Activated B cell treated with CpG ODN at 0.5 μM for 24 hours (primary cell): ENCODE measurements at regions not wholly inside any gene's neighbourhood (a gene's known extent, or its start where the extent isn't known, plus 50 kb on each side); places are given as distances from the start of the nearest gene placed in this dataset.

Source experiments
- ATAC-seq: fragments of 200-7000 bp; cut with Tn5 transposase; one replicate; pipeline ENCODE4 v1.10.0; 2021; ENCODE audit warnings: low read depth, mild to moderate bottlenecking, moderate library complexity
- CTCF ChIA-PET: fragments of 350-600 bp; sonication (Branson Sonifier 250); formaldehyde crosslinking; loops from one replicate; lab custom pipeline; 2021; ENCODE audit warnings: antibody characterized with exemption; lab: Charles Lee
- POLR2A ChIA-PET: fragments of 350-600 bp; sonication (Branson Sonifier 250); formaldehyde crosslinking; loops from one replicate; lab custom pipeline; 2021; ENCODE audit warnings: antibody characterized with exemption; lab: Charles Lee
- DNase-seq: peaks from one replicate; pipeline ENCODE4 v3.0.0; 2022
- H3K27ac Mint-ChIP-seq: one replicate; pipeline ENCODE4 v1.8.0; 2020; ENCODE audit warnings: mixed read lengths
- H3K27me3 Mint-ChIP-seq: one replicate; pipeline ENCODE4 v1.8.0; 2021; ENCODE audit warnings: mixed read lengths
- H3K36me3 Mint-ChIP-seq: one replicate; pipeline ENCODE4 v1.8.0; 2021; ENCODE audit warnings: low read depth, mixed read lengths
- H3K4me1 Mint-ChIP-seq: one replicate; pipeline ENCODE4 v1.8.0; 2021; ENCODE audit warnings: mixed read lengths
- H3K4me3 Mint-ChIP-seq: one replicate; pipeline ENCODE4 v1.8.0; 2020; ENCODE audit warnings: mild to moderate bottlenecking, mixed read lengths
- H3K9me3 Mint-ChIP-seq: one replicate; pipeline ENCODE4 v1.8.0; 2020; ENCODE audit warnings: mixed read lengths
- intact Hi-C: fragments of 100-400 bp; cut with micrococcal nuclease; formaldehyde crosslinking; loops from one replicate; pipeline ENCODE4 v1.15.1; 2024
- TF ChIP-seq, protein P1 (sequence below): fragments of 200-600 bp; IDR thresholded peaks from one replicate; pipeline ENCODE4 v1.8.0; 2022; ENCODE audit warnings: antibody characterized with exemption, mild to moderate bottlenecking

DNA sequence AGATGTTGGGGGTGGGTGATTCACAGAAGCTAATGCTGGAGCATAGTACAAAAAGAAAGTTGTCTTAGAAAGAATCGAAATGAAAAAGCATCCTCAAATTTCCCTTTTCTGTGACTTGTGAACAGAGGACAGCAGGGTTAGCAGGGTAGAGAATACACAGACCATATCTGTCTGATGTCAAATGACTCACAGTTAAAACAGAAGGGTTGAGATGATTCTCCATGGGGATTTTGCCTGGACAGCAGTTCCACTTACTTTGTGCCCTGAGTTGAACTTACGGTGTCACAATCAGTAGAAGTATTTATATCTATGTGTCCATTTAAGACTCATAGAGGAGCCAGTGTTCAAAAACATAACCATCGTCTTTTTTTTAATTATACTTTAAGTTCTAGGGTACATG is 801.6 kb downstream of the KCTD16 start:
- Mint-ChIP-seq H3K9me3 (peaks cover 3% of the 10 kb centered on the region), H3K27ac (no peak overlapping the region), H3K4me1 (no peaks in the 10 kb centered on the region), H3K4me3 (no peak overlapping the region), H3K27me3 (no peaks in the 10 kb centered on the region), H3K36me3 (no peaks in the 10 kb centered on the region)
- intact Hi-C loops = no loop called here
- ATAC-seq (no peak), DNase-seq (no peak)
- CTCF ChIA-PET = no interaction called here
- TF ChIP-seq, protein P1, sequence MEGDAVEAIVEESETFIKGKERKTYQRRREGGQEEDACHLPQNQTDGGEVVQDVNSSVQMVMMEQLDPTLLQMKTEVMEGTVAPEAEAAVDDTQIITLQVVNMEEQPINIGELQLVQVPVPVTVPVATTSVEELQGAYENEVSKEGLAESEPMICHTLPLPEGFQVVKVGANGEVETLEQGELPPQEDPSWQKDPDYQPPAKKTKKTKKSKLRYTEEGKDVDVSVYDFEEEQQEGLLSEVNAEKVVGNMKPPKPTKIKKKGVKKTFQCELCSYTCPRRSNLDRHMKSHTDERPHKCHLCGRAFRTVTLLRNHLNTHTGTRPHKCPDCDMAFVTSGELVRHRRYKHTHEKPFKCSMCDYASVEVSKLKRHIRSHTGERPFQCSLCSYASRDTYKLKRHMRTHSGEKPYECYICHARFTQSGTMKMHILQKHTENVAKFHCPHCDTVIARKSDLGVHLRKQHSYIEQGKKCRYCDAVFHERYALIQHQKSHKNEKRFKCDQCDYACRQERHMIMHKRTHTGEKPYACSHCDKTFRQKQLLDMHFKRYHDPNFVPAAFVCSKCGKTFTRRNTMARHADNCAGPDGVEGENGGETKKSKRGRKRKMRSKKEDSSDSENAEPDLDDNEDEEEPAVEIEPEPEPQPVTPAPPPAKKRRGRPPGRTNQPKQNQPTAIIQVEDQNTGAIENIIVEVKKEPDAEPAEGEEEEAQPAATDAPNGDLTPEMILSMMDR = no peak
- POLR2A ChIA-PET = no interaction called here

DNA sequence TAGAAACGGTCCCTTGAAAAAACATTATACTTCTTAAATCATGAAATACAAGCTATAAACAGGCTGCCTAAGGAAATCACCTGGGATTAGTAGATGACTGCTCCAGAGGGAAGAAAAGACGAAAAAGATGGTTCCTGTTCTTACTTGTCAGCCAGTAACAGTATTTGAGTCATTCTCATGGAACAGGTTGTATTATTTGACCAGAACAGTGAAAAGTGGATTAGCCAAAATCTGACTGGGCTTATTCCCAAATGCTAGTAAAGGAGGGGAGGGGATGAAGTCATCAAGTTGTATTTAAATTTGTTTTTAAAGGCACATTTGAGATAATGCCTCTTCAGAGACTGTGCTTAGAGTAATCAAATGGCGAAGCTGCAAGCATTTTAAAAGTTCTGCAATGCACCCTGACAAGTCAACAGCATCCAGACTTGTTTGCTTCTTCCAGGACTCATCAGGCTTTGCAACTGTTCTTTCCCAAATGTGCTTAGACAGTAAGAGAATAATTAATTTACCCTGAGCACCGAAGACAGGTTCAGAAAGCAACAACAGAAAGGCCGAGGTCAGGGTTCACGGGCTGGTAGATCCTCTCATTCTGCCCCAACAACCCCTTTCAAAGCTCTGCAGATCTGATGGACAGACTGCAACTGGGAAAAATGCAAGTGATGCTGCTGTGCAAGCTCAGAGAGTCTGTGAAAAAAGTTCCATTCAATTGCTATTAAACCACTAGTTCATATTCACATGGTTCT is 800.6 kb downstream of the KCTD16 start:
- peaks cover 5% of the 10 kb centered on the region for H3K9me3 Mint-ChIP-seq
- no peak overlapping the region for H3K4me3 Mint-ChIP-seq
- H3K36me3 Mint-ChIP-seq = no peaks in the 10 kb centered on the region
- no peaks in the 10 kb centered on the region for H3K27me3 Mint-ChIP-seq
- ATAC-seq = no peak
- intact Hi-C loops = no loop called here
- H3K4me1 Mint-ChIP-seq = no peaks in the 10 kb centered on the region
- ChIA-PET CTCF (no interaction called here), POLR2A (no interaction called here)
- no peak overlapping the region for H3K27ac Mint-ChIP-seq
- TF ChIP-seq, protein P1 = no peak
- DNase-seq = no peak

DNA sequence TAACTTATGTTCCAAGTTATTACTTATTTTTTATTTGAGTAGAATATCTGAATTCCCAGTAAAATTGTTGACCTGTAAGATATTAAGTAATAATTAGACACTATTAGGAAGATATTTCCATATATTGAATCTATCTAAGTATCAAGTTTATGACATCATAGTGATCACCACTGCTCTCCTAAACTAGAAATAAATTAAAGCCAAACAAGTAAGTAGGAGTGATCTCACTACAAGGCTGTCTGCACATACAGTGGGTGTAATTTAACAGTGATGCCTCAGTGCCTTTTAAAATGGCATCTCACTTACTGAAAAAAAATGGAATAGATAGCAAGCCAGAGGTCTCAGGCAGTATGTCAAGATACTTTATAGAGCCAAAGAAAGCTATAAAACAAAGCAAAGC is 789.6 kb downstream of the KCTD16 start:
- POLR2A ChIA-PET = no interaction called here
- no peak for ATAC-seq
- H3K4me3 Mint-ChIP-seq = no peak overlapping the region

DNA sequence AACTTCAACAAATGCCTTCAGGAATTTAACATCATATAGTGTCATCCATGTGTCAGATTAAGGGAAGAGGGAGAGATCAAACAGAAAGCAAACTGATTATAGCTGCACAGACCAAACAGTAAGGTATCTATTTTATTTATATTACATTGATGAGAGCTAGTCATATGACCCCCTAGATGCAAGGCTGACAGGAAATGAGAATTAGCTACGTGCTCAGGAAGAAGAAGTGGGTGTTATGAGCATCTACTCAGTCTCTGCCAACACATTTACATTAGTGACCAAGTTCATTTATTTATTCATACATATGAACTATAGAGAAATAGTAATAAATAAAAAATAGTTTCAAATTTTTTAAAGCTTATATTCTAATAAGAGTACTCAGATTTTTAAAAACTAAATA is 787.3 kb downstream of the KCTD16 start:
- TF ChIP-seq, protein P1 = no peak
- Mint-ChIP-seq H3K27me3 (no peaks in the 10 kb centered on the region), H3K4me3 (no peak overlapping the region), H3K27ac (no peak overlapping the region), H3K9me3 (peaks cover 2% of the 10 kb centered on the region), H3K4me1 (no peaks in the 10 kb centered on the region), H3K36me3 (no peaks in the 10 kb centered on the region)
- POLR2A ChIA-PET = no interaction called here
- intact Hi-C loops = no loop called here
- CTCF ChIA-PET = no interaction called here
- DNase-seq (no peak), ATAC-seq (no peak)

More for the DNA sequence above, 789.6 kb downstream of the KCTD16 start:
- H3K4me1 Mint-ChIP-seq = no peaks in the 10 kb centered on the region
- intact Hi-C loops = no loop called here
- TF ChIP-seq, protein P1 = no peak
- no peaks in the 10 kb centered on the region for H3K36me3 Mint-ChIP-seq
- no peak overlapping the region for H3K27ac Mint-ChIP-seq
- CTCF ChIA-PET = no interaction called here
- H3K27me3 Mint-ChIP-seq = no peaks in the 10 kb centered on the region
- no peak for DNase-seq
- peaks cover 2% of the 10 kb centered on the region for H3K9me3 Mint-ChIP-seq

DNA sequence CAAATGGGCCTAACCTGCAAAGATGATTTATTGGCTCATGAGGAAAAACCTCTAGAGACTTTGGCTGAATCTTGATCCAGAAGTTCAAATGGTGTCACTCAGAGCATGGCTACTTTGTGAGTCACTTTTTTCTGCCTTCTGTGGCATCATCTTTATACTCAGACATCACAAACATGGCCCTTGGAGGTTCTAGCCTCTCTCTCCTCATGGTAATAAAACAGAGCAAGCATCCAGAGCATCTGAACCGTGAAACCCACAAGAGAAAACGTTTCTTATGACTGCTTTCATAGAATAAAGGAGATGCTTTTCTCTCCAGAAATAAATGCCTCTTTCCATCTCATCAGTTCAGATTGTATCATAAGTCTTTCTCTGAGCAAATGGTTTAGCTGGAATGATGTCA is 780.3 kb downstream of the KCTD16 start:
- Mint-ChIP-seq H3K4me3 (no peak overlapping the region), H3K27me3 (no peaks in the 10 kb centered on the region), H3K9me3 (no peaks in the 10 kb centered on the region), H3K27ac (no peak overlapping the region), H3K4me1 (no peaks in the 10 kb centered on the region), H3K36me3 (no peaks in the 10 kb centered on the region)
- TF ChIP-seq, protein P1 = no peak
- CTCF ChIA-PET = no interaction called here
- no peak for DNase-seq
- no peak for ATAC-seq
- intact Hi-C loops = no loop called here
- POLR2A ChIA-PET = no interaction called here
